NCI-H2029 treated with DMSO at 0.1 percent for 48 hours (cell line): ENCODE measurements at regions not wholly inside any gene's neighbourhood (a gene's known extent, or its start where the extent isn't known, plus 50 kb on each side); places are given as distances from the start of the nearest gene placed in this dataset.
"Not testable (repeated sequence)": the region's sequence is repeated elsewhere in the genome, so short reads cannot be mapped to it uniquely, and the experiment has no call there.

Source experiments
- DNase-seq: peaks from one replicate; lab custom pipeline; 2025; lab: John Stamatoyannopoulos, UW

DNA sequence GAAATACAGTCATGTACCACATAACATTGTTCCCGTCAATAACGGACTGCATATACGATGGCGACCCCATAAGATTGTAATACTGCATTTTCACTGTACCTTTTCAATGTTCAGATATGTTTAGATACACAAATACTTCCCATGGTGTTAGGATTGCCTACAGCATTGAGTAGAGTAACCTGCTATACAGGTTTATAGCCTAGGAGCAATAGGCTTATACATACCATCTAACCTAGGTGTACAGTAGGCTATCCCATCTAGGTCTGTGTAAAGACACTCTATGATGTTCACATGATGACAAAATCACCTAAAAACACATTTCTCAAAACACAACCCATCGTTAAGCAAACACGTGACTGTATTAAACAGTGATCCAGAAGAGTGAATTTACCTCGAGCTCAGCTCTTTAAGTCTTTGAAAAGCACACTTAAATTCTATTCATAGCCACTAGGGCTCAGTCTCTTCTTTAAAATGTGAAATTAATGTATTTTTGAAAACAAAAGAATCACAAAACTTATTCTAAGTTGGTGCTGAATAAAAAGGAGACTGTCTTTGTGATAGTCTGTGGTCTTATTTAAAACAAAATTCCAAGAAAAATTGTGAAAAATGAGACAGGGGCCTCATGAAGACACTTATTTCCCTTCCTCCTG is 239.1 kb upstream of the ARID2 start:
- DNase-seq: no peak

DNA sequence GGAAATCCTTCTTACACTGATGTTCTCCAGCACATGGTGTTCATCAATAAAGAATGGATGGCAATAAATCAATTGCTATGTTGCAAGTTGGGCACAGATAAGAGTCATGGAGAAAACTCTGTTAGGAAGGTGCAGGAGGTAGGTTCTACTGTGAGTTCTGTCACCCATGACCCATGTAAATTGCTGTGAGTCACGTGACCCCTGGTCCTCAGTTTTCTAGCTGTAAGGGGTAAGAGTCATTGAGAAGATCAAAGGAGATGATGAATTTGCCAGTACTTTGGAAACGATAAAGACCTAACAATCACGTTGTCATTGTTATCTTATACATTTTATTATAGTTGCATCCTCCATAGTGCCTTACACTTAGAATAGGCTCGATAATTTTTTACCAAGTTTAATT is 235.2 kb upstream of the ARID2 start:
- DNase-seq: no peak

- no peak for DNase-seq
These were observed 230.9 kb upstream of the ARID2 start for GRCh38 chr12:45498645-45499044.

DNA sequence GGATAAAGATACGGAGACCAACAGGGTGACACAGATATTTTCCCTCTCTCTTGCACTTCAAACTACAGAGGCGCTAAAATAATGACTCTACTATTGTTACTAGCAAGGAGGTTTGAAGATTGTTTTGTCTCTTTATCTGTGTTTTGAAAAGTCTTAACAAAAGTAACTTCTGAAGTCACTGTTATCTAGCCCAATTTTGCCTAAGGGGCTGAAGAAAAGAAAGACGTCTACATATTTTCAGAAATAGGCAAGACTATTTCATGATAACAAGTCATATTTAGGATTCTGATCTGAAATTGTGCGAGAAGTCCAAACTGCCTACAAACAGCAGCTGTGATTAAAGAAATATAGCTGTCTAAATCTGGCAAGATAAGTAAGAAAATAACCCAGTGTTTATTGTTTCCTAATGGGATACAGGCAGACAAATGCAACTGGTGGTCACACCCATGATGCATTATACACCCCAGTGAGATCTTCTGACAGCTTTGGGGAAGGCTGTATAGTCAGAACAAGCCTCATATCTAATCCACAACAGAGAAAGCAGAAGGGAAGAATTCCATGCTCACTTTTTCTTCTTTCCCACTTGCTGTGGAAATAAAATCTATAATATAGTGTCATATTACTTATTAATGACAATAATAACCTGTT is 226.9 kb upstream of the ARID2 start:
- DNase-seq: no peak

GRCh38 chr12:45503899-45504298 is 225.6 kb upstream of the ARID2 start:
- no peak for DNase-seq

DNA sequence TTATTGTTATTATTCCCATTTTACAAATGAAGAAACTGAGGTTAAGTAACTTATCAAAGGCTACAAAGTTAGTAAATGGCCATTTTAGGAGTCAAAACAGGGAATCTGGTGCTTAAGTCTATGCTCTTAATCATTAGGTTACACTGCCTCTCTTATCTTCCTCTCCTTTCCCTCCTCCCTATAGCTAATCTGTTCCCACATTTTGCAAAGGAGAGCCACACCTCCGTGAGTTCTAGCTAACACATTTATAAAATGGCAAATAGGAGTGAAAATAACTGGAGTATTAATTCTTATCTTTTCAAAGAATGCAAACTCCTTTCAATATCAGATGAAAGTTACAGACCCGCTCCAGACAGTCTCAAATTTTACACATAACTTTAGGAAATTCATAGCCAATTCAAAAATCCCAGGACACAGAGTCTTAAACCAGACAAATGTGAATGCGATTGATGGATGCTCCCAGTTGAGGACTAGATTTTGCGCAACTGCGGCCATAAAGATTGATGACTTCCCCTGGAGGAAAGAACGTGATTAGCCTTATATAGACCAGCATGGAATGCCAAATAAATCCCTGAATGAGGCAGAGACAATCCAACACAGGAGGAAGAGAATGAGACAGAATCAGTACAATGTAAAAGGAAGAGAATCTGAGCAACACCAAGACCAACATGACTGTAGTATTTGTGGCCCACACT is 225.0 kb upstream of the ARID2 start:
- DNase-seq: no peak

GRCh38 chr12:45509187-45509586 is 220.3 kb upstream of the ARID2 start:
- no peak for DNase-seq

GRCh38 chr12:45509621-45510020 is 219.9 kb upstream of the ARID2 start:
- no peak for DNase-seq

DNA sequence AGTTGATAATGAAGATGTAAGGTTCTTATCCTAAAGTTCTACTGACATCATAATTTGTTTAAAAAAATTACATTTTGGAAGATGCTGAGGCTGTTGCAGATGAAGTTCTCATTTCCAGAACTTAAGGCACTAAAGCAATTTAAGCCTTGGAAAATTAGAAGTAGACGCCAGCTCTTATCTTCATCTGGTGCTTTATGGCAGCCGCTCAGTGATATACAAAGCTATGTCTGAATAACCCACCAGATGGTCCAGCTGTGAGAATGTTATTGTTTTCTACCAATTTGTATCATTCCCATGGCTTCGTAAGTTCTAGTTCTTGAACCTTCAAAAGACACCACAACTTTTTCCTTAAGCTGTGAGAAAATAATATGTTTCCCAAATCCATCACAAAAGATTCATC is 212.1 kb upstream of the ARID2 start:
- DNase-seq: no peak

DNA sequence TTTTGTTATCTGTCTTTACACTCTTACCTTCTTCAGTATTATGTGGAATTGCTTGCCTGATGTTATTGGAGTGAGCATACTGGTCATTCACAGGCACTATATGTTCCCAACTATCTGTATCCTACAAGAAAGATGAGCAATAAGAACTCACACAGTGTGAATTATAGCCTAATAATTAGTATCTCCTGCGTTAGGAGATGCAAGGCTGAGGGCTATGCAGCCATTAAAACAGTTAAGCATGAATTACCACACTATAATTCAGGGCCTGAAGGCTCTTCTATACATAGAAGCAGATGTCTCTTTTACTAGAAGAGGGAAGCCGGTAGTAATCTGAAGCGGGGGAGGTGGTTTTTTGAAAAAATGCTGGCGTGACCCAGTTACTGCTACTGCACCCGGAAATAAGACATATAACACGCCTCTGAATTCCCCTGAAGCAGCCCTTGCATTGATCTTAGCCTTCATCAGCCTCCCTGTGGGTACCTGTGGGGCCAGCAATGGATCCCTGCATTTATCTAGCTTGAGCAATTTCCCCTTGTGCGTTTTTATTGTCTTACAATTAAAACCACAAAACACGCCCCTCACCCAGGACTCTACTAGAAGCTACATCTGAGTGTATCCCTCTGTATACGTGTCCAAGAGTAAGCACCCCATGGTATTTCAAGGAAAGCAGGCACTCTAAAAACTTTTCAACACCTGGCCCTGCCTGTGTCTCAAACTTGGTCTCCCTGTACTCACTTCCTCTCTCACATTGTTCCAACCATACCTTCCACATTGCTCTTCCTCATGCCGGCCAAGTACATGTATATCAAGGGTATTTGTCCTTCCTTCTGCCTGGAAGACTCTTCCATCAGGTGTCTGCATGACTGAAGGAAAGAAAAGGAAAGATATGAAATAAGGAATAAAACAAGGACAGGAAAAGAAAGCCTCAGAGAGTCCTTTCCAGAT is 210.9 kb upstream of the ARID2 start:
- DNase-seq: no peak

GRCh38 chr12:45522227-45522626 is 207.3 kb upstream of the ARID2 start:
- DNase-seq: no peak

DNA sequence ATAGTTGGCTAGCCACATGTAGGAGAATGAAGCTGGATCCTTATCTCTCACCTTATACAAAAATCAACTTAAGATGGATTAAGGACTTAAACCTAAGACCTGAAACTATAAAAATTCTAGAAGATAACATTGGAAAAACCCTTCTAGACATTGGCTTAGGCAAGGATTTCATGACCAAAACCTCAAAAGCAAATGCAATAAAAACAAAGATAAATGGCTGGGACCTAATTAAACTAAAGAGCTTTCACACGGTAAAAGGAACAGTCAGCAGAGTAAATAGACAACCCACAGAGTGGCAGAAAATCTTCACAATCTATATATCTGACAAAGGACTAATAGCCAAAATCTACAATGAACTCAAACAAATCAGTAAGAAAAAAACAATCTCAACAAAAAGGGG is 202.7 kb upstream of the ARID2 start:
- DNase-seq: not testable (repeated sequence)

DNA sequence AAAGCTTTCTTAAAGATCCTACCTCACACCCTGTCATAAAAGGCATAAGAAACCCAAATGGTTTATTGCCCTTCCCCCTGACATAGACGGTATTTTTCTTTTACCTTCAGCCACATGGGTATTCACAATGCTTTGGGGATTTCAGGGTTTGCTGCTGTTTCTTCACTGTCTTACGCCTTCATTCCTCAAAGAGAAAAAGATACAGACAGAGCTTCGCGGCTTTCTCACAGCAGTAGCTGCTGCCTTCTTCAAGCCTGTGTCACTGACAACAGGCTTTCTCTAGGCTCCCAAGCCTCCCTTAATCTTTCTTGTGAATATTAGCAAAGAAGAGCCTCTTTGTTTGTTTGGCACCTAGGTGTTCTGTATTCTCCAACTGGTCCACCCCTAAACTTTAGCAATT is 197.4 kb upstream of the ARID2 start:
- DNase-seq: no peak

- no peak for DNase-seq
These were observed 193.8 kb upstream of the ARID2 start for GRCh38 chr12:45535610-45536180.

DNA sequence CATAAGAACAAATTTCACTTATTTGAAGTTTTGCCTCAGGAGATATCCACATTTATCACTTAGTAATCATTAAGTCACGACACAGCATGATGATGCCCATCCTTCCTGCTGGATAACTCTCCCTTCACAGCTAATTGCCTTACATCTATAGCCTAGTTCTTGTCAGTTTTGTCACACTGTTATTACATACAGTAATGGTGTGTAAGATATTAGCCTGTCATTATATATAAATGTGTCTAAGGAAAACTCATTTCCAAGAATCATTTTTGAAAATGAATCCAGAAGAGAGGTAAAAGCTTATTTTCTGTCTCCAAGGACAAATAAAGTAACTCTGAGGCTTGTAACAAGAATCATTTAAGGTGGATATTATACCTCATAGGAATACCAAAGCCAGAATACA is 193.2 kb upstream of the ARID2 start:
- DNase-seq: no peak

DNA sequence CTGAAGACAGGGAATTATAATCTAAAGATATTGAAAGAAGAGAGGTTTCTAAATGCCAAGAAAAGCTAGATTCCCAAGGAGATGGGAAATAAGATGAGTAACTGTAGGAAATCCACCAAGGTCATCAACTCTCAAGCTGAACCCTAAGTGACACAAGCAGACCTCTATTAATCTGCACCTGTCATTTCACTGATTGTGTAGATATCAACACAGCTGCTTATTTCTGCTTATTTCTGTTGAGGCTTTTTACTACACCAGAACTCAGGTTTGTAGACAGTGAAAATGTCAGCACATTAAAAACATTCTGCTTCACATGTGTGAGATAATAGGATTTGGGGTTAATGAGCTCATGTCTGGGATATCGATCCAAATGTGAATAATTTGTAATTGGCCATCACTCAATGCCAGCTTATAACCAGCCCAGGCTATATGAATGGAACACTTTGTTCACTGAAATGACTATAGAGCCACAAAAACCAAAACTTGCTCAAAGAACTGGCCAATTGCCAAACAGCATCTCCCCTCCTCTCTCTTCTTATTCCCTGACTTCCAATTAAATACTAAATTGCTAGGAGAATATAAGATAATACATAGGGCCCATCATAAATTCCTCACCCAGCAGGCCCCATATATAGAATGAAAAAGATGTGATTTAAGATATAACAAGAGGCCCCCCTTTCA is 188.7 kb upstream of the ARID2 start:
- no peak for DNase-seq

DNA sequence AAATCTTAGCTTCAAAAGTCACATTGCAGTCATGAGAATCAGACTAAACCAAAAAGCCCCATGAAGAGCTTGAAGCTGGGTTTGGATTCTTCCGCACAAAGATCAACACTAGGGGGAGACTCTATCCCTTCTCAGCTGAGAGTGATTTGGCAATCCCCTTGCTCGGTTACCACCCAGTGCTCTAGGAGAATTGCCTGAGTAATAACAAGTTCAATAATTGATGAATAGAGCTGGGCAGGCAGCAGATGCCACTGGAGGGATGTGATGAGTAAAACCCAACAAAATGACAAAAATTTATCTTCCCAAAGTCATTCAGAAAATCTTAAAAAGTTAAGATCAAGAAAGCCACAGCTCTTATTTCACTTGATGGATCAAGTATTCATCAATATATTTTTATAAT is 185.6 kb upstream of the ARID2 start:
- DNase-seq: peak; percentile 59

- DNase-seq: no peak
These were observed 183.0 kb upstream of the ARID2 start for GRCh38 chr12:45546545-45546944.

- DNase-seq: no peak
These were observed 182.4 kb upstream of the ARID2 start for GRCh38 chr12:45547132-45547531.

GRCh38 chr12:45547822-45548221 is 181.7 kb upstream of the ARID2 start:
- no peak for DNase-seq

- no peak for DNase-seq
These were observed 181.1 kb upstream of the ARID2 start for GRCh38 chr12:45548426-45548825.
